ENCODE measurements at regions not wholly inside any gene's neighbourhood (a gene's known extent, or its start where the extent isn't known, plus 50 kb on each side); places are given as distances from the start of the nearest gene placed in this dataset.

- DNase-seq = no peak
Observed at GRCh38 chr2:188853307-188853706, 120.9 kb upstream of the COL3A1 start.

GRCh38 chr2:188865681-188866080 is 108.5 kb upstream of the COL3A1 start:
- DNase-seq = no peak

- no peak for DNase-seq
Observed at GRCh38 chr2:188869550-188869949, 104.6 kb upstream of the COL3A1 start.

DNA sequence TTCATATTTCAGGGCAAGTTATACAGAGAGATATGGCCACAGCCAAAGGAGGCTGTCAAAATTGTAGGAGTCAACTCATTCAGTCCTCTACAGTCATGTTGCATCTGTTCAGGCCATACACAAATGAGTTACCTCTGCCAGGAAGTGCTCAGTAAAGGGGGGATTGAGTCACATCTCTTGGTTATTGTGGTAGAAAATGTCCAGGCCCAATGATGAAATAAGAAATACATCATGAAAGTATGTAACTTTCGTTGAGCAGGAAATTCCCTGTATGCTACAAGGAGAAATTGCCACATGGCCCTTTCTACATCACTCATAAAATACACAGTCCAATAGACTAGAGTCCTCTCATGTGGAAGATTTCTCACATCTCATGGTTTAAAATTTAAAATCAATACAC is 103.9 kb upstream of the COL3A1 start:
- DNase-seq = no peak

- DNase-seq = no peak
Observed at GRCh38 chr2:188875104-188875503, 99.1 kb upstream of the COL3A1 start.

DNA sequence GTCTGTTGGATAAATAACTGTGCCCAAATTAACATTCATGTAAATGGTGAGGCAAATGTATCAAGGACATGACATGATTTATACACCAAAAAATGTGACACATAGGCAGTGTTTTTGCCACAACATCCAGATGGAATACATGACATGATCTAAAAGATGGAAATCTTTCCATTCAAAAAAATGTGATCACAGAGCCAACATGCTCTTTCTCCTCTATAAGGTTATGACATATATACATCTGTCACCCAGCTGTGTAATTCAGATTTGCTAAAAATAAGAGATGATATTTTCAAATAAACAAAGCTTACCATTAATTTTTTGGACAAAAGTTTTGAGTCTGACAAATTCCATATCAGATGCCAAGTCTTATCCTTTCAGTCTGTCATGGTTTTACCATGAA is 95.5 kb upstream of the COL3A1 start:
- no peak for DNase-seq

GRCh38 chr2:188880740-188881139 is 93.4 kb upstream of the COL3A1 start:
- DNase-seq = no peak

GRCh38 chr2:188881434-188881833 is 92.7 kb upstream of the COL3A1 start:
- DNase-seq = no peak

DNA sequence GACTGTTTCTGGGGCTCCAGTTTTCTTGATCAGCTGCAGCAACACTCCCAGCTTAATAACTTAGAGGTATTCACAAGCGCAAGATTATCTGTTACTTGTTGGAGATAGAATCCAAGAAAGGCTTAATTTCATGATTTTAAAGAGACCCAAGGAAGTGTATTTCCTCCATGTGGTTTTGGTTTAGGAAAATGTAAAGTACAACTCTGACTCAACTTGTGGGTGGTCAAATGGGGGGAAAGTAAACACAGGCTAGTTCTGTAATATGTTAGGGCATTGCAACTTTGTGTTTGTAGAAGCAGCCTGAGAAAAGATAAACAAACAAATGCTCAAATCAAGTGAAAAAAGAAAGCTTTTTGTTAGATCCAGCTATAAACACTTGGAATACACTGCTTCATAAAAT is 90.1 kb upstream of the COL3A1 start:
- DNase-seq = no peak

DNA sequence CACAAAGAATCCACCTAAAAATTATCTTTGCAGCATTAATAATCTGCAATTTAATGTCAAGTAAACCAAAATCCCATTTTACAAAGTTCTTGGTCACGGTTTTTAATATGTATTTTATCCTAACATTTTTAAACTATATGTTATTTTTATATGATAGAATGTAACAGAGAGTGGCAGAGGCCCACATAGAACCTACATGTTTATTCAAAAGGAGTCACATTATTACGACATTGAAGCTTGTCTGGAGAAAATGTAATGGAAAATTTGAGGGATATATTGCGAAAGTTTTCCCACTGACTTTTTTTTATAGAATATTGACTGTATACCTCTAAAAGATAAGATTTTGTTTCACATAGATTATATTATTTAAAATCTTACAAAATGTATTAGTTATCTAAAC is 89.7 kb upstream of the COL3A1 start:
- no peak for DNase-seq

DNA sequence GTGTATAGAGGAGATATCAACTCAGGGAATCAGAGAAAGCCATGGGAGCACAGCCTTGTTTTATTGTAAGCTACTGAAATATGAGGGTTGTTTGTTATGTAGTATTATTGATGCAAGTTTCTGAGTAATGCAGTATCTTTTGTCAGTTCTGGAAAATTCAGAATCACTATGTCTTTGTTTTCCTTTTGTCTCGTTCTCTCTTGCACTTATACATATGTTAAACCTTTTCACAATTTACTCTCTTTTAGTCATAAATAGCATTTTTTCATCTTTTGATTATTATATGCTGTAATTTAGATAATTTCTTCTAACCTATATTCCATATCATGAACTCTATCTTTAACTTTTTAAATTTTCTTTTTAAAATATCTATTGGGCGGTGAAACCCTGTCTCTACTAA is 85.0 kb upstream of the COL3A1 start:
- no peak for DNase-seq

- DNase-seq = no peak
Observed at GRCh38 chr2:188890755-188891154, 83.4 kb upstream of the COL3A1 start.

DNA sequence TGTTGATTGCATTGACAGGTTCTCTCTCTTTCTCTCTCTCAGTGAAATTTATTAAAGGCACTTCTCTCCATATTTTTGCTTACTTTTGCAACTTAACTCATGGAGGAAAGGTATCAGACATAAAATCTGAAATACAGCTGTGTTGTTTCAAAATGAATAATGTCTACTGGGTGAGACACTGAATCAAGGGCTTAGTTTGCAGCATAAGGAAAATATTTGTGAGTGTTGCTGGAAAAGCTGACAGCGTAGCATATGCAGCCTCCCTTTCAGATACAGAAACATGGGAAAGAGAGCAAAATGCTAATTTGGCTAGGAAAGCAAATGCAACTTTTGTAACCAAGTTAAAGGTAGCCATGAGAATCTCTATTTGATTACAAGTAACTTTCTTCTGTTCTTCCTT is 81.5 kb upstream of the COL3A1 start:
- no peak for DNase-seq

DNA sequence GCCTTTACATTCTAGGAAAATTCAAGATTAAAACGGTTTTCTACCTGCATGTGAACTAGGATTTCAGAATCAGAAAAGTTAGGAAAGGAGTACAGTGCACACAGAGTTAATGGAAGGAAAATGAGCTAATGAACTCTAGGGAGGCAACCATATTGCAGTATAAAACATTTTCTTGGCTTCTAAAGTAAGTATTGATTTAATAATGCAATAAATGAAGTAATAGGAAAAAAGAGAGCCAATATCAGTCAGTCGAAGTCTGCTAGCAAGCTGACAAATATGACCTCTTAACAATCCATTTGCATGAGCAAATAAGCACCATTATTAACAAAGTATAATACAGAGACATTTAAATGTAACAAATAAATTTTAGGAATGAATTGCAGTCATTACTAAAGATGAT is 80.2 kb upstream of the COL3A1 start:
- DNase-seq = no peak

DNA sequence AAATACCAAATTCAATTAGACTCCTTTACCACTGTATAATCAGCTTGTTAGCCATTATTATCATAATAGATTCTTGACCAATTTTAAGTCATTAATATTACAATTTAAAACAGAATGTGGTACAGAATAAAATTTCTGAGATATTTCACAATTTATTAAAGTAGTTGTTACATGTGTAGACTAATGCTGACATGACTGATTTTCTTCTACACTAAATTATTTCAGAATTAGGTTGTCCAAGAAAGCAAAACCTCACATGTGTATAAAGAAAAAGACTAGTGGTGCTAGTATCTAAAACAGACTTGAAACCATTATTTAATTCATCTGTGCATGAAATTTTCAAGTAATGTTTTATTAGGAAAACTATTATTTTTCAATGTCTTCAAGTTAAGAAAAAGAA is 79.2 kb upstream of the COL3A1 start:
- no peak for DNase-seq

DNA sequence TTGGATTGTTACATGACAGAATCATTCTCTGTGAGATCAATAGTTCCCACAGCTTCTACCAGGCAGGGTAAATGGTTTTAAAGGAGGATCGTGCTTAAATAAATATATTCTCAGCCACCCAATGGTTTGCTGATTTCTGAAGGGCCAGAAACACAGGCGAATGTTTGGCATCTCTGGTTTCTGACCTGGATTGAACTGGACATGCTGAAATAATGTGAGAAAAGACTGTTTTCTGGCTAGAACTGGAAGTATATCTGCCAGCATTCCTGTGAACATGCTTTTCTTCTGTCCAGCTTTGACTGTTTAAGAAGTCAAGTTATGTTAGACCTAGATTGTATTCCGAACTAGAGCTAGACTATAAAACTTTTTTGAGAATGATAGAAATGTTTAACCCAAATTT is 77.1 kb upstream of the COL3A1 start:
- DNase-seq = no peak

DNA sequence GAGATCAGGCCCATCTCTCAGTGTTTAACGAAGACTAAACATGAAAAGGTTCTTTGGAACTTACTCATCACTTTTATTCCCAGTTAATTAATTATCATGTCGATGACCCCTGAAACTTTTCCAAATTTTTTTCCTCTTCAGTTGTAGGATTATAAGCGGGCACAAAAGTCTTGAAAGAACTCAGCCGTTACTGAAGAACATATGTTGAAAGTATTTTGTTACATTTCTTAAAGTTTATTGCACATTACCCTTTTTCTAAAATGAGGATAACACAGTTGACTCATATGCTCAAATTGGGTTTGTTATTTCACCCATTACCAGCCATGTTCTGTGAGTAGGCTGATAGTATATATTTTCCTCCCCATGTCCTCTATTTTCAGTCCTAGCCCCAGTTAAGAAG is 75.9 kb upstream of the COL3A1 start:
- DNase-seq = no peak

DNA sequence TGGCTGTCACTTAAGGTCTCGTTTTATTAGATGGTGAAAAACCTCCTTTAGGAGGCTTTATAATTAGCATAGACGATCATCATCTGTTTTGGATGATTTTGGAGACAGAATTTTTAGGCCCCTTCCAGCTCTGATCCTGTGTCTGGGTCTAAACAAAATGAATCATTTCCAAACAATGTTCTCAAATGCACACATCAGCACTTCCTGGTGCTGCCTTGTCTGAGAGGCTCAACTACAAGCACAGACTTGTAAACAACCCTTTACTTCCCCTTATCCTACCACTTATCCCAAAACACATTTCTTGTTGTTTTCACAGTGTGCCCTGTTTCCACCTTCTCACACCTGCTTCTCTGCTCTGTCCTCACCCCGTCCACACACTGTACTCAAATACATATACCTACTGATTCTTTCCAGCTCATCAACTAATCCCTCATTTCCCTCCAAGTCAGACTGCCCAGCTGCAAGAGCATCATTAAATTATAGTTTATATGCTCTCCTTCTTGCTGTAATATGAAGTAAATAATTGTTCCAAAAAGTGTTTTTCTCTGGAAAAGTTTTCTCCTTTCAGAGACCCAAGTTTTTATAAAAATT is 71.2 kb upstream of the COL3A1 start:
- no peak for DNase-seq

DNA sequence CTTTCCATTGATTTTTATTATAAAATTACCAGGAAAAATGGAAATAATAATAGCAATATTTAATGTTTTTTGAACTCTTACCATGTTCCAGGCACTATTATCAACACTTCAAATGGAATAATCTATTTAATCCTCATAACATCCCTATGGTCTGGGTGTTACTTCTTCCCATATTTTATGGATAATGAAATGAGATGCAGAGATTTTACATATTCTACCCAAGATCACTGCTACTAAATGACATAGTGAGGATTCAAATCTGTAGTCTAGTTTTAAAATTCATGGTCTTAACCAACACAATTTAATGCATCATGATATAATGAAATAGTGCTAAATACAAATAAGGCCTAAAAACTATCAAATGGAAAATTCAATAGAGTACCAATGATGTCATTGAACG is 70.4 kb upstream of the COL3A1 start:
- DNase-seq = no peak

DNA sequence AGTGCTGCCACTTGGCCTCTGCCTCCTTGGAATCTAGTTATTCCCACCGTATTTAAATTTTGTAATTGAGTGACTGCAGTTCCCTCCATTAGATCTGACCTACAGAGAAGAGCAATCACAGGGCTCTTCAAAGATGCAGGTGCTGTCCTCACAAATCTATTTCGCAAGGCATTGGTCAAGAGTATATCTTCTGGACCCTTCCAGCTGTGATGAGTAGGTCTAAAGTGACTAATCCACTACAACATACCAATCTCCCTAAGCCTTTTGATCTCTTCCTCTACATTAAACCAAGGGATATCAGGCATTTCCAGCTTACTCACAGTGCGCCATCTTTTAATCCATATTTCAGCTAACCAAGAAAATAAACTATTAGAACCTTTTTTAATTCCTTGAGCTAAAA is 65.1 kb upstream of the COL3A1 start:
- no peak for DNase-seq

DNA sequence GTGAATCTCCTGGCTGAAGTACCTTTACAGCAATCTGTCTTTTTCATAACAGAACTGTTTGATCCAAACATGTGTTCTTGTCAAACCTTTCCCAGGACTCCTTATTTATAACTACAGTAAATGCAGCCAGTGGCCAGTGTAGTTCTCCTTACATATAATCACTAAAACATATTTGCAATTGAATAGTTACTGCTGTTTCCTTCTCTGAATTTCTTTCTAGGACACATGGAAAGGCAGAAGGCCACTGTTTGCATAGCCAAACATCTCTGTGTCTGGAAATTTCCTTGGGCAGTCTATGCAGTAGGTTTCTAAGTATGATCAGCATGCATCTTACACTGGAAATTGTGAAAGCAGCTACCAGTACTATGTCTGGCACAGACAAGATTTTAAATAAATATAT is 57.4 kb upstream of the COL3A1 start:
- DNase-seq = no peak

GRCh38 chr2:188917632-188918031 is 56.5 kb upstream of the COL3A1 start:
- DNase-seq = no peak

DNA sequence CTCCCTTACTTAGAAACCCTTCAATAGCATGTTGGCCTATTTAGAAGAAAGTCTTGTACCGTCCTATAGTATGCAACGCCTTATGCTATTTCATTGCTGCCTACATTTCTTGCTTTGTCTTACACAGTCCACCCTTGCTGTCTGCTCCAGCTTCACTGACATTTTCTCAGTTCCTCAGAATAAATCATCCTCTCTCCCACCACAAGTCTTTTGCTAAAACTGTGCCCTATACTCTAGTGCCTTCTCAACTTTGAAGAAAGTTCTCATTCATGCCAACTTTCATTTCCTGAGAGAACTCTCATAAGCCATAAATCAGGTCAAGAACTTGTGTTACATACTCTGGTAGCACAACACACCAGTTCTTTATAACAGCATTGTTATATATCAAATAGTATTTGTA is 54.3 kb upstream of the COL3A1 start:
- DNase-seq = no peak

DNA sequence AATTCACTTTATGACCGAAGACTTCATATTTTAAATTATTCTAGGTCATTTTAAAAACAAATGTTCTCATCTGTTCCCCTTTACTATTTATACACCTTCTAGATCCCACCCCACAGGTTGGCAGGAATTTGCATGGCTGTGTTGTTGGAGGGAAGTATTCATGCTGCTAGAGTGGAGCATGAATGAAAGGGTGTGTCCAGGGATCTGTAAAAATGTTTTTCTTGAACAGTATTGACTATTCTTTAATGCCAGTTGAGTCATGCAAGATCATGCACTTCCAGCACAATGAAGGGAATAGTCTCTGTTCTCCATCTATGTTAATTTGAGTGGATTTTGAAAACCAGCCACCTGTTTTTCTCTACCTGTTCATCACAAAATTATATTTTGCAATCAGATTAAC is 52.0 kb upstream of the COL3A1 start:
- DNase-seq = no peak

All from SHP77 treated with DMSO at 0.1 percent for 48 hours (cell line).